CD14-positive monocyte (primary cell): ENCODE measurements at regions not wholly inside any gene's neighbourhood (a gene's known extent, or its start where the extent isn't known, plus 50 kb on each side); places are given as distances from the start of the nearest gene placed in this dataset.

ENCODE experiments used
- DNase-seq, 3 donors: peaks; one replicate each; pipeline ENCODE4 v3.0.0-alpha.2; 2011 to 2022
- H2AFZ ChIP-seq: 2 replicates; pipeline ENCODE4 v1.6.0; 2012; ENCODE audit warnings: mild to moderate bottlenecking, low read depth, low read length, inconsistent platforms; ENCODE audit not compliant: insufficient read depth, poor library complexity, severe bottlenecking
- H3K27ac ChIP-seq, 2 donors: 1 replicate in 1 of 2; 2 replicates in 1 of 2; pipeline ENCODE4 v1.5.1; 2012 to 2013; ENCODE audit warnings: low read length in 2 of 2, control low read depth in 1 of 2, inconsistent platforms in 1 of 2, low read depth in 1 of 2, mild to moderate bottlenecking in 1 of 2
- H3K27me3 ChIP-seq, 2 donors: one replicate each; pipeline versions ENCODE4 v1.6.0 to v1.6.1; 2011 to 2013; ENCODE audit warnings: low read length in 2 of 2; ENCODE audit not compliant: control insufficient read depth in 2 of 2, insufficient read depth in 2 of 2
- H3K36me3 ChIP-seq, 2 donors: replicated peaks in 1 of 2; 1 replicate in 1 of 2; 2 replicates in 1 of 2; pipeline versions ENCODE4 v1.5.1 to v1.6.1; 2012 to 2013; ENCODE audit warnings: low read length in 2 of 2, control low read depth in 1 of 2, inconsistent platforms in 1 of 2, mild to moderate bottlenecking in 1 of 2; ENCODE audit not compliant: insufficient read depth in 2 of 2, control insufficient read depth in 1 of 2
- H3K4me1 ChIP-seq, 2 donors: 1 replicate in 1 of 2; 2 replicates in 1 of 2; pipeline versions ENCODE4 v1.5.1 to v1.6.1; 2012 to 2013; ENCODE audit warnings: low read length in 2 of 2, control low read depth in 1 of 2, inconsistent platforms in 1 of 2, mild to moderate bottlenecking in 1 of 2, moderate library complexity in 1 of 2; ENCODE audit not compliant: insufficient read depth in 2 of 2, control insufficient read depth in 1 of 2
- H3K4me2 ChIP-seq: replicated peaks from 2 replicates; pipeline ENCODE3; 2012; ENCODE audit warnings: low read length, moderate library complexity, mild to moderate bottlenecking; ENCODE audit not compliant: poor library complexity, severe bottlenecking; ENCODE audit errors: extremely low read depth
- H3K4me3 ChIP-seq, 3 experiments: fragments of 200-600 bp in 1 of 3; sonication (generic) in 1 of 3; replicated peaks in 1 of 3; 1 replicate in 2 of 3; 2 replicates in 1 of 3; pipeline ENCODE4 v1.5.1; 2011 to 2013; ENCODE audit warnings: low read length in 3 of 3, mild to moderate bottlenecking in 3 of 3, control low read depth in 2 of 3, low read depth in 2 of 3, inconsistent platforms in 1 of 3, moderate library complexity in 1 of 3
- H3K79me2 ChIP-seq: 2 replicates; pipeline ENCODE4 v1.6.0; 2012; ENCODE audit warnings: mild to moderate bottlenecking, control low read depth, inconsistent platforms, low read length, moderate library complexity; ENCODE audit not compliant: insufficient read depth
- H3K9ac ChIP-seq: 2 replicates; pipeline ENCODE4 v1.6.0; 2017; ENCODE audit warnings: low read length, mild to moderate bottlenecking; ENCODE audit not compliant: insufficient read depth, poor library complexity, severe bottlenecking
- H3K9me3 ChIP-seq, 2 donors: replicated peaks in 1 of 2; 1 replicate in 1 of 2; 2 replicates in 1 of 2; pipeline versions ENCODE4 v1.5.1 to v1.6.1; 2012 to 2013; ENCODE audit warnings: low read length in 2 of 2, control low read depth in 1 of 2; ENCODE audit not compliant: control insufficient read depth in 1 of 2, insufficient read depth in 1 of 2
- H4K20me1 ChIP-seq: 2 replicates; pipeline ENCODE4 v1.6.0; 2012; ENCODE audit warnings: mild to moderate bottlenecking, low read length, control low read depth, moderate library complexity; ENCODE audit not compliant: insufficient read depth
- H3K27ac Mint-ChIP-seq, 7 donors: one replicate each; pipeline ENCODE4 v1.8.0; 2020; ENCODE audit warnings: mild to moderate bottlenecking in 7 of 7, mixed read lengths in 7 of 7, moderate library complexity in 6 of 7, inconsistent platforms in 2 of 7
- H3K27me3 Mint-ChIP-seq, 3 donors: one replicate each; pipeline ENCODE4 v1.8.0; 2021 to 2022; ENCODE audit warnings: low read depth in 3 of 3, mild to moderate bottlenecking in 3 of 3, mixed read lengths in 3 of 3, moderate library complexity in 3 of 3, inconsistent platforms in 1 of 3
- H3K36me3 Mint-ChIP-seq, 2 donors: one replicate each; pipeline ENCODE4 v1.8.0; 2020; ENCODE audit warnings: mixed read lengths in 2 of 2, inconsistent platforms in 1 of 2, mild to moderate bottlenecking in 1 of 2
- H3K4me1 Mint-ChIP-seq: one replicate; pipeline ENCODE4 v1.8.0; 2020; ENCODE audit warnings: mild to moderate bottlenecking, mixed read lengths
- H3K4me3 Mint-ChIP-seq, 2 donors: one replicate each; pipeline ENCODE4 v1.8.0; 2020; ENCODE audit warnings: mild to moderate bottlenecking in 2 of 2, mixed read lengths in 2 of 2, moderate library complexity in 1 of 2
- H3K9me3 Mint-ChIP-seq, 7 donors: one replicate each; pipeline ENCODE4 v1.8.0; 2020 to 2022; ENCODE audit warnings: mixed read lengths in 7 of 7, mild to moderate bottlenecking in 6 of 7, moderate library complexity in 6 of 7, inconsistent platforms in 2 of 7
- WGBS: methylation state at CpG from one replicate; pipeline ENCODE4 v1.1.5; 2013; ENCODE audit warnings: missing lambda C conversion rate; ENCODE audit not compliant: insufficient coverage; 5-methylcytosine and 5-hydroxymethylcytosine counted together
- intact Hi-C, 2 donors: fragments of 100-400 bp; cut with micrococcal nuclease; formaldehyde crosslinking; loops; one replicate each; pipeline versions ENCODE4 v1.15.0 to v1.15.1; 2023
- TF ChIP-seq, protein P1 (sequence below): fragments of 200-600 bp; IDR thresholded peaks from one replicate; pipeline ENCODE4 v1.8.0; 2022; ENCODE audit warnings: antibody characterized with exemption, mild to moderate bottlenecking

DNA sequence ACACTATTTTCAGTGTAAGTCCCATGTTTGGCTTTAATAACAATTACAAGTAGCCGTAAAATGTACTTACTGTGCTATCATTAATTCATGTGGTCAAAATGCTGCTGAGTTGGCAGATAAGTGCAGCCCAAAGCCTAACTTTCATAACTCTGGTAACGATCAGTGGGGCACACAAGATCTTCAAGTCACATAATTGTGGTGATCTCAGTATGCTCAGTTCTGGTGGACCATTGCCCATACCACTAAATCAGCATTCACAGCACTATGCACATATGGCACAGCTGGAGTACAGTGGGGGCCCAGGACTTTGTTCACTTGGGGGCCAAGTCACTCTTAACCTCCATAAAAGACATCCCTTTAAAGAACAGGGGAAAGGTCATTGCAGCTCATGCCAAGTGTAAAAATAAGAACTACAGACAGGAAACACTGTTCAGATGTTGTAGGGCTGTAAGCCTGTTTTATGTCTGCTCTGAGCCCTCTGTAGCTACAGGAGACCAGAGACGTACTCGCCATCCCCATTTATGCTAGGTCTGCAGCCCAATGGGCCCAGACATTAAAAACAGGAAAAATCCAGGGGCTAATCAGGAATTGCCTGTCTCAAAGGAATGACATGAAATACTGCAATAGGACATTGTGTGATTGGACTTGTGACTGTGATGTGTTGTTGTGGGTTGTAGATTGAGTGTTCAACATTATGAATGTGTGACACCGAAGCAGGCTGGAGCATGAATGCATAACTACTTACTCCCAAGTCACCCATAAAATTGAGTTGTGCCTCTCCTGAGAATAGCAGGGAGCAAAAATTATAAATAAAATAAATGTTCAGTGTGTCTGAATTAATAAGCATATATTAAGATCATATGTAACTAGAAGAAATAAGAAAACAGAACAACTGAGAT lies 282.5 kb upstream of the EPHA3 start:
- H3K4me3 ChIP-seq = no peak overlapping the region
- no peak overlapping the region for H2AFZ ChIP-seq
- H3K4me2 ChIP-seq = no peak overlapping the region
- WGBS = 89% methylated on average over 3 of the region's 5 CpGs
- TF ChIP-seq, protein P1, sequence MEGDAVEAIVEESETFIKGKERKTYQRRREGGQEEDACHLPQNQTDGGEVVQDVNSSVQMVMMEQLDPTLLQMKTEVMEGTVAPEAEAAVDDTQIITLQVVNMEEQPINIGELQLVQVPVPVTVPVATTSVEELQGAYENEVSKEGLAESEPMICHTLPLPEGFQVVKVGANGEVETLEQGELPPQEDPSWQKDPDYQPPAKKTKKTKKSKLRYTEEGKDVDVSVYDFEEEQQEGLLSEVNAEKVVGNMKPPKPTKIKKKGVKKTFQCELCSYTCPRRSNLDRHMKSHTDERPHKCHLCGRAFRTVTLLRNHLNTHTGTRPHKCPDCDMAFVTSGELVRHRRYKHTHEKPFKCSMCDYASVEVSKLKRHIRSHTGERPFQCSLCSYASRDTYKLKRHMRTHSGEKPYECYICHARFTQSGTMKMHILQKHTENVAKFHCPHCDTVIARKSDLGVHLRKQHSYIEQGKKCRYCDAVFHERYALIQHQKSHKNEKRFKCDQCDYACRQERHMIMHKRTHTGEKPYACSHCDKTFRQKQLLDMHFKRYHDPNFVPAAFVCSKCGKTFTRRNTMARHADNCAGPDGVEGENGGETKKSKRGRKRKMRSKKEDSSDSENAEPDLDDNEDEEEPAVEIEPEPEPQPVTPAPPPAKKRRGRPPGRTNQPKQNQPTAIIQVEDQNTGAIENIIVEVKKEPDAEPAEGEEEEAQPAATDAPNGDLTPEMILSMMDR = no peak
- no peaks in the 10 kb centered on the region for H3K4me1 ChIP-seq
- Mint-ChIP-seq H3K4me1 (no peaks in the 10 kb centered on the region), H3K27me3 (peaks cover 0 to 2% (median 0%) of the 10 kb centered on the region in 3 donors), H3K27ac (no peak overlapping the region), H3K36me3 (no peaks in the 10 kb centered on the region), H3K4me3 (no peak overlapping the region), H3K9me3 (peaks cover 0 to 4% (median 0%) of the 10 kb centered on the region in 7 donors)
- no peak for DNase-seq
- intact Hi-C loops = no loop called here
- H3K9ac ChIP-seq = no peak overlapping the region
- H4K20me1 ChIP-seq = no peaks in the 10 kb centered on the region
- H3K9me3 ChIP-seq = no peaks in the 10 kb centered on the region
- H3K79me2 ChIP-seq = no peaks in the 10 kb centered on the region
- no peaks in the 10 kb centered on the region for H3K36me3 ChIP-seq
- H3K27ac ChIP-seq = no peak overlapping the region
- no peaks in the 10 kb centered on the region for H3K27me3 ChIP-seq

DNA sequence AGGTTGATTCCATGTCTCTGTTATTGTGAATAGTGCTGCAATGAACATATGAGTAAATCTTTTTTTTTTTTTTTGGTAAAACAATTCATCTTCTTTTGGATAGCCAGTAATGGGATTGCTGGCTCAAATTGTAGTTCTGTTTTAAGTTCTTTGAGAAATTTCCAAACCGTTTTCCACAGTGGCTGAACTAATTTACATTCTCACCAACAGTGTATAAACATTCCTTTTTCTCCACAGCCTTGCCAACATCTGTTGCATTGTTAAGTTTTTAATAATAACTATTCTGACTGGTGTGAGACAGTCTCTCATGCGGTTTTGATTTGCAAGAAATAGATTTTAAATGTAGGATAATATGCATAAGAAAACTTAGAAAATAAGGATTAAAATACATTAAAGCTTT lies 279.0 kb upstream of the EPHA3 start:
- H3K36me3 Mint-ChIP-seq = no peaks in the 10 kb centered on the region

More for the DNA sequence above, 279.0 kb upstream of the EPHA3 start:
- Mint-ChIP-seq H3K4me1 (no peaks in the 10 kb centered on the region), H3K27ac (no peak overlapping the region), H3K27me3 (no peaks in the 10 kb centered on the region), H3K4me3 (no peak overlapping the region), H3K9me3 (peaks cover 0 to 4% (median 0%) of the 10 kb centered on the region in 7 donors)
- H4K20me1 ChIP-seq = no peaks in the 10 kb centered on the region
- no peak overlapping the region for H3K4me3 ChIP-seq
- no peaks in the 10 kb centered on the region for H3K36me3 ChIP-seq
- intact Hi-C loops = no loop called here
- H3K79me2 ChIP-seq = no peaks in the 10 kb centered on the region
- DNase-seq = no peak
- no peaks in the 10 kb centered on the region for H3K4me1 ChIP-seq
- no peaks in the 10 kb centered on the region for H3K27me3 ChIP-seq
- no peak overlapping the region for H2AFZ ChIP-seq
- H3K27ac ChIP-seq = no peak overlapping the region
- no peaks in the 10 kb centered on the region for H3K9me3 ChIP-seq
- WGBS = no CpG with 5 or more reads among the region's 2 CpGs
- H3K4me2 ChIP-seq = no peak overlapping the region
- H3K9ac ChIP-seq = no peak overlapping the region
- TF ChIP-seq, protein P1 = no peak
